IMR-90 (cell line): ENCODE measurements at regions not wholly inside any gene's neighbourhood (a gene's known extent, or its start where the extent isn't known, plus 50 kb on each side); places are given as distances from the start of the nearest gene placed in this dataset.

Experiments
- ATAC-seq: fragments of 200-7000 bp; cut with Tn5 transposase; 2 replicates; pipeline ENCODE4 v1.9.1; 2020; ENCODE audit warnings: low read depth, mild to moderate bottlenecking, moderate library complexity
- BruUV-seq: library from RNA; stranded (reverse); fragments of 400-500 nt; replicated peaks from 2 replicates; lab custom pipeline; 2021; lab: Mats Ljungman, UMichigan
- CTCF ChIA-PET: fragments of 300-600 bp; formaldehyde crosslinking; extraction: SDS; loops from one replicate; lab custom pipeline; 2021; ENCODE audit warnings: antibody characterized with exemption; lab: Yijun Ruan, JAX
- POLR2A ChIA-PET: fragments of 300-600 bp; sonication (Branson Sonifier 250); formaldehyde crosslinking; loops from one replicate; lab custom pipeline; 2022; ENCODE audit warnings: antibody characterized with exemption; ENCODE audit not compliant: unreplicated experiment; lab: Charles Lee
- DNase-seq: peaks from one replicate; pipeline ENCODE4 v3.0.0; 2013
- H2AFZ ChIP-seq: replicated peaks from 2 replicates; pipeline ENCODE3; 2013; ENCODE audit warnings: low read length, mild to moderate bottlenecking; ENCODE audit not compliant: poor library complexity
- H2AK5ac ChIP-seq: 2 replicates; pipeline ENCODE4 v1.6.1; 2013; ENCODE audit warnings: low read depth, low read length, inconsistent platforms
- H2AK9ac ChIP-seq: replicated peaks from 2 replicates; pipeline ENCODE3; 2013; ENCODE audit warnings: mild to moderate bottlenecking, low read depth, low read length, moderate library complexity; ENCODE audit not compliant: poor library complexity
- H2BK120ac ChIP-seq: 2 replicates; pipeline ENCODE4 v1.6.1; 2013; ENCODE audit warnings: low read depth, low read length, inconsistent platforms
- H2BK15ac ChIP-seq: 3 replicates; pipeline ENCODE4 v1.6.1; 2013; ENCODE audit warnings: low read depth, low read length, inconsistent platforms
- H2BK20ac ChIP-seq: 2 replicates; pipeline ENCODE4 v1.6.1; 2013; ENCODE audit warnings: low read depth, mild to moderate bottlenecking, inconsistent platforms, low read length, moderate library complexity
- H2BK5ac ChIP-seq: 2 replicates; pipeline ENCODE4 v1.6.1; 2013; ENCODE audit warnings: mild to moderate bottlenecking, low read depth, low read length, inconsistent platforms; ENCODE audit not compliant: poor library complexity, severe bottlenecking
- H3K14ac ChIP-seq: replicated peaks from 2 replicates; pipeline ENCODE4 v1.6.1; 2013; ENCODE audit warnings: low read depth, low read length, inconsistent platforms
- H3K18ac ChIP-seq: 2 replicates; pipeline ENCODE4 v1.6.1; 2013; ENCODE audit warnings: low read depth, low read length, control low read depth
- H3K23ac ChIP-seq: 2 replicates; pipeline ENCODE4 v1.6.1; 2013; ENCODE audit warnings: low read depth, low read length, inconsistent platforms
- H3K27ac ChIP-seq: 2 replicates; pipeline ENCODE4 v1.5.1; 2013; ENCODE audit warnings: mild to moderate bottlenecking, control low read depth, low read length; ENCODE audit not compliant: insufficient read depth
- H3K27me3 ChIP-seq: 2 replicates; pipeline ENCODE4 v1.6.1; 2013; ENCODE audit warnings: low read length; ENCODE audit not compliant: control insufficient read depth, insufficient read depth
- H3K36me3 ChIP-seq: 2 replicates; pipeline ENCODE4 v1.6.1; 2013; ENCODE audit warnings: low read length, mixed read lengths; ENCODE audit not compliant: control insufficient read depth, insufficient read depth
- H3K4ac ChIP-seq: 2 replicates; pipeline ENCODE4 v1.6.1; 2013; ENCODE audit warnings: low read depth, low read length, inconsistent platforms
- H3K4me1 ChIP-seq: 2 replicates; pipeline ENCODE4 v1.6.1; 2013; ENCODE audit warnings: low read length, mixed read lengths; ENCODE audit not compliant: control insufficient read depth, insufficient read depth
- H3K4me2 ChIP-seq: 2 replicates; pipeline ENCODE4 v1.6.1; 2013; ENCODE audit warnings: low read depth, mild to moderate bottlenecking, control low read depth, low read length, moderate library complexity
- H3K4me3 ChIP-seq: 2 replicates; pipeline ENCODE4 v1.5.1; 2013; ENCODE audit warnings: low read depth, mild to moderate bottlenecking, control low read depth, low read length, moderate library complexity; ENCODE audit not compliant: insufficient read depth
- H3K56ac ChIP-seq: 2 replicates; pipeline ENCODE4 v1.6.1; 2013; ENCODE audit warnings: low read length, inconsistent platforms; ENCODE audit not compliant: insufficient read depth; ENCODE audit errors: extremely low read depth
- H3K79me1 ChIP-seq, 2 experiments: 2 replicates each; pipeline ENCODE4 v1.6.1; 2013; ENCODE audit warnings: low read length in 2 of 2, inconsistent platforms in 1 of 2, low read depth in 1 of 2
- H3K9ac ChIP-seq: 2 replicates; pipeline ENCODE4 v1.6.1; 2013; ENCODE audit warnings: low read depth, low read length, control low read depth
- H3K9me1 ChIP-seq: 2 replicates; pipeline ENCODE4 v1.6.1; 2013; ENCODE audit warnings: low read length, inconsistent platforms; ENCODE audit not compliant: insufficient read depth
- H3K9me3 ChIP-seq: 2 replicates; pipeline ENCODE4 v1.6.1; 2013; ENCODE audit warnings: low read length; ENCODE audit not compliant: control insufficient read depth, insufficient read depth
- H4K20me1 ChIP-seq: 2 replicates; pipeline ENCODE4 v1.6.1; 2013; ENCODE audit warnings: low read length, inconsistent platforms; ENCODE audit not compliant: insufficient read depth
- H4K5ac ChIP-seq: 2 replicates; pipeline ENCODE4 v1.6.1; 2013; ENCODE audit warnings: mild to moderate bottlenecking, low read depth, low read length, control low read depth
- H4K8ac ChIP-seq, 2 experiments: 2 replicates each; pipeline ENCODE4 v1.6.1; 2013; ENCODE audit warnings: low read depth in 2 of 2, low read length in 2 of 2, control low read depth in 1 of 2, inconsistent platforms in 1 of 2
- H4K91ac ChIP-seq: 2 replicates; pipeline ENCODE4 v1.6.1; 2013; ENCODE audit warnings: low read depth, low read length, inconsistent platforms; ENCODE audit not compliant: insufficient read depth
- BHLHE40 ChIP-seq: fragments of 150-350 bp; IDR thresholded peaks from 2 replicates; pipeline ENCODE4 v1.6.1; 2016; ENCODE audit warnings: mild to moderate bottlenecking, low read depth, low read length
- CEBPB ChIP-seq: IDR thresholded peaks from 2 replicates; pipeline ENCODE4 v1.6.1; 2012; ENCODE audit warnings: low read depth, low read length, improper control_type of control experiment
- CHD1 ChIP-seq: IDR thresholded peaks from 2 replicates; pipeline ENCODE4 v1.6.1; 2012; ENCODE audit warnings: low read depth, low read length, improper control_type of control experiment
- CTCF ChIP-seq: conservative IDR thresholded peaks from 2 replicates; pipeline ENCODE4 v1.5.1; 2012; ENCODE audit warnings: mild to moderate bottlenecking, low read depth, low read length, improper control_type of control experiment
- ELK1 ChIP-seq: fragments of 150-350 bp; IDR thresholded peaks from 2 replicates; pipeline ENCODE4 v1.6.1; 2016; ENCODE audit warnings: low read depth, mild to moderate bottlenecking, low read length, moderate library complexity, borderline replicate concordance
- FOS ChIP-seq: fragments of 150-350 bp; IDR thresholded peaks from 2 replicates; pipeline ENCODE4 v1.6.1; 2016; ENCODE audit warnings: low read depth, low read length
- MAFK ChIP-seq: IDR thresholded peaks from 2 replicates; pipeline ENCODE4 v1.6.1; 2012; ENCODE audit warnings: low read depth, low read length, improper control_type of control experiment
- MAZ ChIP-seq: IDR thresholded peaks from 2 replicates; pipeline ENCODE4 v1.6.1; 2012; ENCODE audit warnings: low read depth, mild to moderate bottlenecking, low read length, improper control_type of control experiment, moderate library complexity, borderline replicate concordance
- MXI1 ChIP-seq: IDR thresholded peaks from 2 replicates; pipeline ENCODE4 v1.6.1; 2012; ENCODE audit warnings: low read depth, mild to moderate bottlenecking, low read length, moderate library complexity, borderline replicate concordance
- NFE2L2 ChIP-seq: fragments of 150-350 bp; IDR thresholded peaks from 2 replicates; pipeline ENCODE4 v1.6.1; 2016; ENCODE audit warnings: low read depth, mild to moderate bottlenecking, low read length
- POLR2A ChIP-seq: IDR thresholded peaks from 2 replicates; pipeline ENCODE4 v1.6.1; 2012; ENCODE audit warnings: mild to moderate bottlenecking, low read depth, low read length
- RAD21 ChIP-seq: IDR thresholded peaks from 2 replicates; pipeline ENCODE4 v1.6.1; 2012; ENCODE audit warnings: low read length, improper control_type of control experiment
- RCOR1 ChIP-seq: IDR thresholded peaks from 2 replicates; pipeline ENCODE4 v1.6.1; 2012; ENCODE audit warnings: mild to moderate bottlenecking, low read length, improper control_type of control experiment; ENCODE audit not compliant: insufficient replicate concordance
- RFX5 ChIP-seq: IDR thresholded peaks from 2 replicates; pipeline ENCODE4 v1.8.0; 2012; ENCODE audit warnings: low read depth, mild to moderate bottlenecking, low read length, moderate library complexity
- SMC3 ChIP-seq: fragments of 150-350 bp; IDR thresholded peaks from 2 replicates; pipeline ENCODE4 v1.6.1; 2016; ENCODE audit warnings: low read depth, mild to moderate bottlenecking, antibody characterized with exemption, low read length, moderate library complexity
- USF2 ChIP-seq: fragments of 150-350 bp; IDR thresholded peaks from 2 replicates; pipeline ENCODE4 v1.6.1; 2017; ENCODE audit warnings: mild to moderate bottlenecking, antibody characterized with exemption, low read length, low read depth
- WGBS, 2 experiments: methylation state at CpG; one replicate each; pipeline versions ENCODE4 v1.1.5 to v1.1.7; 2013; ENCODE audit warnings: missing lambda C conversion rate in 2 of 2; ENCODE audit not compliant: insufficient read length in 1 of 2; ENCODE audit errors: extremely low coverage in 2 of 2; 5-methylcytosine and 5-hydroxymethylcytosine counted together
- dilution Hi-C: fragments of 300-500 bp; cut with HindIII; formaldehyde crosslinking; loops from one replicate; pipeline ENCODE4 v1.14.3; 2018; ENCODE audit warnings: low sequenced_read_pairs; ENCODE audit not compliant: unreplicated experiment
- in situ Hi-C: fragments of 300-500 bp; cut with MboI; formaldehyde crosslinking; loops from 3 replicates; pipeline ENCODE4 v1.14.3; 2019; ENCODE audit warnings: low sequenced_read_pairs, inconsistent platforms, mixed read lengths
- intact Hi-C: fragments of 100-400 bp; cut with micrococcal nuclease; formaldehyde crosslinking; loops from 2 replicates; pipeline ENCODE4 v1.10.0; 2022

GRCh38 chr3:117875887-117876286, 1158.8 kb downstream of the IGSF11 start:
- H3K9ac ChIP-seq = no peak overlapping the region
- H4K8ac ChIP-seq = no peak overlapping the region
- H3K27ac ChIP-seq = no peak overlapping the region
- POLR2A ChIA-PET = no interaction called here
- in situ Hi-C loops (no loop called here), intact Hi-C loops (no loop called here), dilution Hi-C loops (no loop called here)
- H3K23ac ChIP-seq = no peak overlapping the region
- H3K27me3 ChIP-seq = no peaks in the 10 kb centered on the region
- H3K4me1 ChIP-seq = no peaks in the 10 kb centered on the region; the same call in 1 of the 2 replicates
- H3K4me3 ChIP-seq = no peak overlapping the region
- ATAC-seq = no peak
- CTCF ChIA-PET = interaction anchor here (1.3 kb wide), 1 partner anchor 8 kb away, joined by 3 read pairs; no protein-coding TSS in a partner anchor
- no peak for DNase-seq
- H2BK15ac ChIP-seq = no peak overlapping the region
- no peaks in the 10 kb centered on the region for H4K20me1 ChIP-seq
- TF ChIP-seq NFE2L2 = no peak
- no peak for TF ChIP-seq CTCF
- no peak for TF ChIP-seq CEBPB
- TF ChIP-seq FOS = no peak
- TF ChIP-seq BHLHE40 = no peak
- TF ChIP-seq RCOR1 = no peak
- no peak for TF ChIP-seq SMC3
- no peak for TF ChIP-seq ELK1
- TF ChIP-seq RFX5 = no peak
- no peak for TF ChIP-seq MXI1
- no peak for TF ChIP-seq MAFK
- TF ChIP-seq MAZ = no peak
- TF ChIP-seq POLR2A = no peak
- no peak for TF ChIP-seq CHD1
- TF ChIP-seq USF2 = no peak
- no peak for TF ChIP-seq RAD21
- no peak overlapping the region for H4K91ac ChIP-seq
- no peak overlapping the region for H3K4me2 ChIP-seq
- H2BK120ac ChIP-seq = no peak overlapping the region
- H2BK20ac ChIP-seq = no peak overlapping the region
- H2AFZ ChIP-seq = no peak overlapping the region
- H3K18ac ChIP-seq = no peak overlapping the region
- no peak overlapping the region for H2AK9ac ChIP-seq
- H3K14ac ChIP-seq = no peak overlapping the region
- no peaks in the 10 kb centered on the region for H3K9me3 ChIP-seq
- no peak overlapping the region for H2BK5ac ChIP-seq
- H3K4ac ChIP-seq = no peak overlapping the region
- WGBS, 2 experiments = no CpG with 5 or more reads among the region's 1 CpG
- no peaks in the 10 kb centered on the region for H3K36me3 ChIP-seq
- H2AK5ac ChIP-seq = no peak overlapping the region
- no peak overlapping the region for H3K56ac ChIP-seq
- H3K79me1 ChIP-seq = no peaks in the 10 kb centered on the region
- H3K9me1 ChIP-seq = no peaks in the 10 kb centered on the region
- H4K5ac ChIP-seq = no peak overlapping the region
- BruUV-seq = no TSS peak
